HG03066 (cell line): ENCODE measurements at regions not wholly inside any gene's neighbourhood (a gene's known extent, or its start where the extent isn't known, plus 50 kb on each side); places are given as distances from the start of the nearest gene placed in this dataset.
"Not testable (repeated sequence)": the region's sequence is repeated elsewhere in the genome, so short reads cannot be mapped to it uniquely, and the experiment has no call there.

Source experiments
- ATAC-seq: cut with Tn5 transposase; IDR thresholded peaks from one replicate; pipeline ENCODE4 v1.9.1; 2021; ENCODE audit warnings: low read depth; ENCODE audit not compliant: unreplicated experiment

DNA sequence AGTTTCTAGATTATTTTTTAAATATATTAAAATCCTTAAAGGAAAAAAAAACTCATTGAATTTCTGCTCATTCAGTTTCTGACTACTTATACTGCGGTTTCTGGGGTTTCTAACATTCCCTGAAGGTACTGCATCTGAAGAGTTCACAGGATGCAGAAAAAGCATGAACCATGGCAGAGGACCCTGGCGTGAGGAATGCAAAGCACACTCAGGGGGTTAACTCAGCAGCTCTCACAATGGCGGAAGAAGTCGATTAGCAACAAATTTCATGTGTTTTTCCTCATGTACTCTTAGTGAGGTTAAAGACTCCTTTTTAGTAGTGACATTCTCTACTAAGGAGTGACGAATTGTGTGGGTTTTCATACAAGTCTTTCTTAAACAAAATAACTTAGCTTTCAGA lies 975.6 kb downstream of the NCAM2 start:
- no peak for ATAC-seq

DNA sequence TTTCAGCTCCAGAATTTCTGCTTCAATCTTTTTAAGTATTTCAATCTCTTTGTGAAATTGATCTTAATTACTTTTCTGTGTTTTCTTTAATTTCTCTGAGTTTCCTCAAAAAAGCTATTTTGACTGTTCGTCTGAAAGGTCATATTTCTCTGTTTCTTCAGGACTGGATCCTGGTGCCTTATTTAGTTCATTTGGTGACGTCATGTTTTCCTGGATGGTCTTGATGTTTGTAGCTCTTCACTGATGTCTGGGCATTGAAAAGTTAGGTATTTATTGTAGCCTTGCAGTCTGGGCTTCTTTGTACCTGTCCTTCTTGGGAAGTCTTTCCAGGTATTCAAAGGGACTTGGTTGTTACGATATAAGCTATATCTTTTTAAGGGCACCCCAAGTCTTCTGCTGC lies 998.7 kb downstream of the NCAM2 start:
- ATAC-seq = no peak

DNA sequence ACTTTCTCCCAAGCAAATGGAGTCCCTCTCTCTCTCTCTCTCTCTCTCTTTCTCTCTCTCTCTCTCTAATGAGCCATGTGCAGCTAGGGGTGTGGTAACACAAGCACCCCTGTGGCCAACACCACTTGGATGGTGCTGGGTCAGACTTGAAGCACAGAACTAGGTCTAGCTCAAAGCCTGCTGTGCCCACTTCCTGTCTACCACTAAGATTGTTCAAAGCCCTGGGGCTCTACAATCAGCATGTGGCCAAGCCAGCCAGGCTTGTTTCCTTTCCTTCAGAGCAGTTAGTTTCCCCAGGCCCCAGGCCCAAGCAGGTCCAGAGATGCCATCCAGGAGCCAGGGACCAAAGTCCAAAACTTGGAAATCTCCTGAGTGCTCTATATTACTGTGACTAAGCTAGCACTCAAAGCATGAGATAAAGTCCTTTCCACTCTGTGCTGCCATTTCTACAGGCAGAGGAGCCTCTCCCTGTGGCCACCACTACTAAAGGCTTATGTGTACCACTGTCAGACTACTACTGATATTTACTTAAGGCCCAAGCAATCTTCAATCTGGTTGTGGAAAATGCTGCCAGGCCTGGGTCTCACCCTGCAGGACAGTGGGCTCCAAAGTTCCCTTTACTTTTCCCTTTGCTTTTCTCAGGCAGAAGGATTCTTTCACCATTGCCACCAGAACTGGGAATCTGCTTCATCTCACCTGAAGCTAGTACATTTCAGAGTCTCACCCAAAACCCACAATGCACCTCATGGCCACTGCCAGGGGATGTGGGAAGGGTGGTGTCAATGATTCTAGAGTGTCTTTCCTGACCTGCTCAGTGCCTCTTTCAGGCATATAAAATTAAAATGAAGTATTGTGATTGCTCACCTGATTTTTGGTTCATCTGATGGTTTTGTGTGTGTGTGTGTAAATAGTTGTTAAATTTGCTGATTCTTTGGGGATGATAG lies 999.5 kb downstream of the NCAM2 start:
- no peak for ATAC-seq

DNA sequence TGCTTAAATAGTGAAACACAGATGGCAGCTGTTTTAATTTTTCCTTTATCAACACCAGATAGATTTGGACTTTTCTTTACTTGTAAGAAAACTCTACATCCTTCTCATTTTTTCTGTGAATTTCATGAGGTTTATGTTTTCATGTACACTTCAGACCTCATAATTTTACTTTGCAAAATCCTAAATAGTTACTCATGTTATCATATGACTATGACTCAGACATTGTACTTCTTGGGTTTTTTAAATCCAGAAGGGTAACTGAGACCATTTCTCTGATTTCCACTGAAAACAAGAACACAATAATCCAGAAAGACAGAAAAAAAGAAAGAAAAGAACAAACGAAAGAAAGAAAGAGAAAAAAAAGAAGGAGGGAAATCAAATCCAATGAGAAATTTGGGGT lies 1021.6 kb downstream of the NCAM2 start:
- no peak for ATAC-seq

DNA sequence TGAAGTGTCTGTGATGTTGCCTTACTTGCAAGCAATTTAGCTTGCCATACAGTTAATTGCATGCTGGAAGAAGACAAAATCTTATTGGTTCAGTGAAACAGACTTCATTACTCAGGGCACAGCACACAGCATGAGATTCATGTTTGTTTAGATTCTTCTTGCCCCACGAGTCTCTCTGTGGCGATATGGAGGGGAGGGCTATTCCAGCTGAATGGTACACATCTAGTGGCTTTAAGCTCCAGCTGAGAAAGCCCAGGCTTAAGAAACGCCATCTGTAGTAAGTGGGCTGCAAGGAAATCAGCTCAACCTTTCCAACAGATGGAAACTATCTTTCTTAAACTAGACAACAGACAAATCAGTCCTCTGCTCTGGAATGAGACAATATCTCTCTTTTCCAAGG lies 1022.0 kb downstream of the NCAM2 start:
- ATAC-seq = no peak

DNA sequence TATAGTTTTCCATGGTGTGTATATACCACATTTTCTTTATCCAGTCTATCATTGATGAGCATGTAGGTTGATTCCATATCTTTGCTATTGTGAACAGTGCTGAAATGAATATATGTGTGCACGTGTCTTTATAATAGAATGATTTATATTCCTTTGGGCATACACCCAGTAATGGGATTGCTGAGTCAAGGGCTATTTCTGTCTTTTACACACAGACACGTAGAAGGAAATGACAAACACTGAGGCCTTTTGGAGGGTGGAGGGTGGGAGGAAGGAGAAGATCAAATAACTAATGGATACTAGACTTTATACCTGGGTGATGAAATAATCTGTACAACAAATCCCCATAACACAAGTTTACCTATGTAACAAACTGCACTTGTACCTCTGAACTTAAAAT lies 1025.7 kb downstream of the NCAM2 start:
- not testable (repeated sequence) for ATAC-seq

DNA sequence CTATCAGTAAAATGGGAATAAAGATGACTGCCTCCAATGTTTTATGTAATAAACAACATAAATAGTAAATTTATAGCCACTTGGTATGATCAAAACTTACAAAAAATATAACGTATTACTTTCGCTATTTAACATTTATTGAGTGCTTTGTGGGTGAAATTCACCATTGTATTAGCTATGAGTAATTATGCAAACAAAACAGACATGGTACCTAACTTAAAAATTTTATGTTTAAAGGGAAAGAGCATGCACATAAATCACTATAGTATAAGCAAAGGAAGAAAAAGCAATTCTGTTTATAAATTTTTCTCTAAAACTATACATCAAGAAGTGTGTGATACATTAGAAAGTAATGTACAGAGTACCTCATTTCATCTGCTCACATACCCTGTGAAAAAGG lies 1046.2 kb downstream of the NCAM2 start:
- ATAC-seq = no peak

DNA sequence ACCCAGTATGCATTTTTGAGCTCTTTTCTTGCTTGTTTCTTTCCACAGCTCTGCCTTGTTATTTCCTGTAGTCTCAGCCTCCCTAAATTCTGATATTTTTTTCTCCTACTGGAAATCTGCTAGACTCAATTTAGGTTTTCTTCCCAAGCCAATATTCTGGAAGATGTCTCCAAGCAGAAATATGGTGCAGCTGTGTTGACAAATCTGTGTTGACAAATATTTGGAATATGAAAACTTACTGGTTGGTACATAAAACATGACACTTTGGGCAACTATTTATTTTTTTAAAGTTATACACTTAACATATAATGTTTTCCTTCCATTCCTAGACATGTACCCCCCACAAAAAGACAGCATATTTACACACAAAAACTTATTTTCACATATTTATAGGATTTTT lies 1048.4 kb downstream of the NCAM2 start:
- no peak for ATAC-seq

DNA sequence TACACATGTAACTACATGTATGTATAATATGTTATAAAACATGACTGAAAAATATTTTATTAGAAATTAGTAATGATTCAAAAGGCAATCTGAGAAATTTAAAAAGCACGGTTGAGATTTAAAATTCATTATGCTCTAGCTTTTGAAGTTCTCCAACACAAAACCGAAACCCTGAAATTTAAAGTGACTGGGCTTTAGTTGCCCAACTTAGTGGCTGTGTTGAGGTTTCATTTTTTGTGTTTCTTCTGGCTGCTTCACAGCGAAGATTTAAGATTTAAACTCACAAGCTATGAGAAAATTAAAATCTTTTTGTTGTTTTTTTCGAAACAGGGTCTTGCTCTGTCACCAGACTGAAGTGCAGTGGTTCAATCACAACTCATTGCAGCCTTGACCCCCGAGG lies 1058.7 kb downstream of the NCAM2 start:
- no peak for ATAC-seq

DNA sequence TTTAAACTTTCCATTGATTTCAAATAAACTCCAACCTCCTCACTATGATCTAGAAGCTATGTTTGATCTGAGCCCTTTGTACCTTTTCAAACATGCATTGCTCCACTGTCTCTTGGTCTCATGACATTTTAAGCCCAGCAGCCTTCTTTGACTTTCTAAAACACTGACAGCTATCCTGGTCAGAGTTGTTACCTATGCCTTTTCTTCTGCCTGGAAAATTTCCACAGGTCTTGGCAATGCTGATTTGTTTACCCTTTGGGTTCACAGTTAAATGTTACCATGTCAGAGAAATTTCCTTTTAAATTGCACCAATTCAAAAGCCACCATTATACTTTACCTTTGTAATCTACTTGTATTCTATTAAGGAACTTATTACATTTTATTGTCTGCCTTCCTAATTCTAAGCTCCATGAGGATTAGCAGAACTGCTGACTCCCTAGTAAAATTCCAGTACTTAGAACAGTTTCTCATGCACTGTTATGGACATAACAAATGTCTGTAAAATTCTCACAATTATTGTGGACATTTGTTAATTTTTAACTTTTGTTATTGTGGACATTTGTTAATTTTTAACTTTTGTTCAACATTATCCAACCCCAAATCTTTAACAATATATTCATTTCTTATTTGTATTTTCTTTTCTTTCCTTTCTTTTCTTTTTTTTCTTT lies 1064.4 kb downstream of the NCAM2 start:
- ATAC-seq = no peak

DNA sequence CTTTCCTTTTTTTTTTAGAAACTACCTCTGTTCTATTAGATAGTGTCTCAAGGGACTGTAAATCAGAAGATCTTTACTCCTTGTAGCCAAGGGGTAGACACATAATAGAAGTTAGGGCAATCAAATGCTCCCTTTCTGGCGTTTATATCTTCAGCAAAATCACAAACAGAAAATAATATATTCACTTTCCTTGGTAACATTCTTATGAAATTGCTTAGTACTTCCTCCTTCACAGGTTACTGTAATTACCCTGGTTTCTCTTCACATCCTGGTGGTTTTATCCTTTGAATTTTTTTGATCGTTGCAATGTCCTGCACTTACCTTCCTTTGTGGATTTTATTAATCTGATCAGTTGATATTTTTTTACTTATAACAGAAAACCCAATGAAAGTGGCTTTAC lies 1064.9 kb downstream of the NCAM2 start:
- no peak for ATAC-seq

DNA sequence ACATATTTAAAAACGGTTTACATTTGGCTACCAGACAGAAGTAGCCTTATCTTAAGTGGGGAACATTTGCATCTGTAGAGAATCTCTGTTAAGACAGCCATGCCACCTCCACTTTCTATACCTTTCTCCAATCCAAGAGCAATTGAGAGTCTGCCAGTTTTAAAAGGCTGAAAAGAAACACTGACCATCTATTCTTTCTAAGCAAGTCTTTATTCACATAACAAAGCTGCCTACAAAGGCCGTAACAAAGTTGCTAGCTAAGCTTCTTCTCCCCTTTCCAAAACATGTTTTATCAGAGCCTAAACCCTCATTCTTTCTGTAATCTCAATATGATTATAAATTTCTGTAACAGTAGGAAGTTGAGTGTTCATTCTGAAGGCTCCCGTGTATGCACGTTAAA lies 1078.3 kb downstream of the NCAM2 start:
- ATAC-seq = no peak

DNA sequence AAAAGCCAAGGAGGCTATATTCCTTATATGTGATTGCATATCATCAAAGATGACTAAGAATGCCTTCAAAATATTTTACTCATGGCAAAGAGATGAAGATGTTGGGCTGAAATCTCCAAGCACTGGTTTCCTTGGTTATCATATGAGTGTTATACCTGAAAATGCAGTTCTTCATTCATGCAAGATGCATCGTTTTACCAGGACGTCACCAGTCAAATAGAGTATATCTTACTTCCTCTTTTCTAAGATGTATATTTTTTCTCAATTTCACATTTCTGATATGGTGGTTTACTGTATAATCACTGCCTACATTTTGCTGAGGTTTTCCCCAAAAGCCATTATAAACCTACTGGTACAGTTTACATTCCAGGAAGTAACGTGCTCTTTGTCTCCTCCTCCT lies 1085.7 kb downstream of the NCAM2 start:
- ATAC-seq = no peak

DNA sequence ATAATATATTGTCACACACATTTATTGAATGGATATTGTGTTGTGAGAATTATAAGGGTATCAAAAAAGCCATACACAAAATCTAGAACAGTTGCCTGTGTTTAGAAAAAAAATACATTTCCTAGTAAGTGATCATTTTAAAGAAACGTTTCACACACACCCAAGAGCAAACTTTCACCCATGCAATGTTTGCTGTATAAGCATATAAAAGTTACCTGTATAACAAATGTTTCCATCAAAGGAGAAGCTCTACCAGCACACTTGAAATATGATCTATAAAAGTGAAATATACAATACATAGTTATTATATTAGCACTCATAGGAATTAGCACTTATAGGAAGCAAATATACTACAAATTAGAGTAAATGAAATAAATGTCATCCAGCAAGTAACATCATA lies 1098.1 kb downstream of the NCAM2 start:
- no peak for ATAC-seq

DNA sequence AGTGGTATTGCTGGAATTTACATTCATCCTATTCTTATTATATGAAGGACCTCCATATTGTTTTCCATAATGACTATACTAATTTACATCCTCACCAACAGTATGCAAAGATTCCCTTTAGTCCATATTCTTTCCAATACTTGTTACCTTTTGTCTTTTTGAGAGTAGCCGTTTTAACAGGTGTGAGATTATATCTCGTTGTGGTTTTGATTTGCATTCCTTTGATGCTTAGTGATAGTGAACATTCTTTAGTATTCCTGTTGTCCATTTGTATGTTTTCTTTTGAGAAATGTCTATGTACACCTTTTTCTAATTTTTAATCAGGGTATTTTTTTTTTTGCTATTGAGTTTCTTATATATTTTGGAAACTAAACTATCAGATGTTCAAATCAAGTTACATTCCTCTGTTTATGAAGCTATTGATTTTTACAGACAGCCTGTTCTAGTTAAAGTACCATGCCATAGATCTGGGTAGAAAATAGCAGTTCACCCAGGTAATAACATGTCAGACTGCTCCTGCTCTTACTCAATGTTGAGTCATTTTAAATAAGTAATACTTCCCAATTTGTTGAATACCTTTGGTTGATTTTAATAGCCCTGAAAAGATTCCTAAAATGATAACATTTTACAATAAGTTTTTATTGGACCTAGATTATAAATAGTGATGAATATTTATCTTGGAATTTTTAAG lies 1108.7 kb downstream of the NCAM2 start:
- ATAC-seq = no peak

DNA sequence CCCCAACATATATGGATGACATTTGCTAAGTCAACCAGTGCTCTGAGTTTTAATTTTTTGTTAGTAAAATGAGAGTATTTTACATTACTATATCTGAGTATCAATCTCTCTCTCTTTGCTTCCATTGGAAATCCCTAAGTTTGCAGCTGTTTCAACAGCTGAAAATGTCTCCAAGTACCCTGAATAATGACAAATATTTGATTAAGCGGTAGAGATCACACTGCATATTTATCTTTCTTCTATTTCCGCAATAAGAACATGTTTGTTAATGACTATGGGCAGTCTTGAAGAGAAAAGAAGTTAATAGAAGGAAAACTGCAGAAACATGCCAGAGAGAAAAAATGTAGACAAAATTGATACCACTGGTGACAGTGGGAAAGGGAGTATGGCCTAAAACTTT lies 1117.5 kb downstream of the NCAM2 start:
- ATAC-seq = no peak

DNA sequence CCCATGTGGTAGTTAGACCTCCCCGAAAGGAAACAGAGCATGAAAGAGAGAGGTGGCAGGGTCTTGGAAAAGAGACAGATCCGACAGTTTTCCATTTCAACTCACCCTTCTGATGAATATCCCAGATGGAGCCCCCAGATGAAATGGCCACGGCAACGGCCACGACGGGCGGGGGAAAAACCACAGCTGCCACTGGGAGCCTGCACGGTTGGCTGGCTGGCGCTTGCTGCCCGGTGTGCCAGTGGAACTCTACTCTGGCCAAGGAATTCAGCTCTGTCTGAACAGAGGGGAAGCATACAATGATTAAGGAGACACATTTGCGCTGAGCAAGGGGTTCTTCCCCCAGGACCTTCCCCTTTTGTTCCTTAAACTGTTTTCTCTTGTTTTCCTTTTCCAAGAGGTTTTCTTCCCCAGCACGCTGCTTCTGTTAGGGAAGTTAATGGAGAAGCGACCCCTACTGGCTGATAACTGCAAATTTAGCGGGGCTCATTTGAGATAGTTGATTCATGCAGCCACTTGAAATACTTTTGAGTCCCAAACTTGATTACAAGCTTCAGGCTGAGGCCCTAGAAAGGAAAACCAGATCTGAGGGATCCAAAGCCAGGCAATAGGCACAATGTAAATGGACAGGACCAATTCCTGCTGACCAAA lies 1122.5 kb downstream of the NCAM2 start:
- ATAC-seq = no peak

DNA sequence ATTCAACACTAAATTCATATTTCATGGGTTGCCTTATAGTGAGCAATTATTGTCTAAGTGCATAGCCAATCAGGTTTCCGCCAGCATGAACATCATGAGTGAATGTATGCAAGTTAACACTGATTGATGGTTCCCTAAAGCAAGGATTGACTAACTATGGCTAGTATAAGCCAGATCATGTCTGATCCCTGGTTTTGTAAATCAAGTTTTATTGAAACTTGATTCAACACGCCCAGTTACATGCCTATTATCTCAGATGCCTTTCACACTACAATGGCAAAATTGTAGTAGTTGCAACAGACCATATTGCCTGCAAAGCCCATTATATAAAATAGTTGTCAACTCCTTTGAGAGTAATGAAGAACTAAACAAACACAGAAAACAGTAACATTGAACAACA lies 1127.4 kb downstream of the NCAM2 start:
- ATAC-seq = no peak

DNA sequence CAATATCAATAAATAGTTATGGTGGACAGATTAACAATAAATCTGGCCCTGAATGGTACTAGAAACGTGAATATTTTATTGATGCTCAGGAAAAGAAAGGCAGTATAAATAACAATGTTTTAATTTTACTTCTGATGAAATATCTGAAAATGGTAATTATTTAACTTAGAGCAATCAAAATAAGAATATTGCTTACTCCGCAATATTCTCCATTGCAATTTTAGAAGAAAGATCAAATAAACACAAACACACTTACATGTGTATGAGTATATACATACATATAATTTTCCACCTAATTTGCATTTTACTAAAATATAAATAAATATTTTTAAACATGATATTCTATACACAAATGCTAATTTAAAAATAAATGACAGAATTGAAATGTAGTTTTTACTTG lies 1130.5 kb downstream of the NCAM2 start:
- no peak for ATAC-seq

DNA sequence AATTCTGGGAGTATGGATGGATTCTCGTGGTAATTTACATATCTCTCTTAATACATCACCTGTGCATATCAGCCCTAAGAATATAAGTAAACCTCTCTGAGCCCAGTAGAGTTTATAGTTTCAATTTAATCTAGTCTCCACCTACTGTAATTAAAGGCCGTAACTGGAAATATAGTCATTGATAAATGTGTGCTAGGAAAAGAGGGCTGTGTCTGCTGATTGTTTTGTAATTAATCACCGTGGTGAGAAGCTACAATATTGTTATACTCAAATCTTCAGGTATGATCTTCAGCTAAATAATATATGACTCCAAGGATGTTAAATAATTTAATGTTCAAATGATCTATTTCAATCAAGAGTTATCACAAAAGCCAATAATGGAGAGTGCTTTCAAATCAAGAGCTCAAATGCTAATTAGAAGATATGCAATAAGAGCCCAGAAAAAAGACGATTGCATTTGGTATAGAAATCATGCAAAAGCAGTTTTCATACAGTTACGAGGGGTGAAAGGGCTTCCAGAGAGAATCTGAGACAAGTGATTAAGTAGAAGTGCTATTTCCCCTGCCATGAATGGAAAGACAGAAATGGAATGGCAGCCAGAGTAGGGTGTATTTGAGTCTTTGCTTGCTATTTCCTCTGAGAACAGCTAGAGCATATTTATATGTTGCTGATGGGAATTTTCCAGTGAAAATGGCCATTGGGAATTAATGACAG lies 1134.3 kb downstream of the NCAM2 start:
- no peak for ATAC-seq
